RWPE2 (cell line): ENCODE measurements at regions not wholly inside any gene's neighbourhood (a gene's known extent, or its start where the extent isn't known, plus 50 kb on each side); places are given as distances from the start of the nearest gene placed in this dataset.
A peak's percentile ranks its signal among the peaks of the same experiment; 100 is the strongest.

Experiments
- ATAC-seq: fragments of 200-7000 bp; cut with Tn5 transposase; 3 replicates; pipeline ENCODE4 v1.9.1; 2021; ENCODE audit warnings: low read depth
- DNase-seq: peaks from one replicate; pipeline ENCODE4 v3.0.0-alpha.2; 2020; ENCODE audit warnings: low spot score
- H3K27ac ChIP-seq: fragments of 450-650 bp; 2 replicates; pipeline ENCODE4 v1.5.1; 2017; ENCODE audit warnings: mild to moderate bottlenecking; ENCODE audit not compliant: poor library complexity, severe bottlenecking
- H3K27me3 ChIP-seq: fragments of 250-450 bp; sonication (Bioruptor Pico); 2 replicates; pipeline ENCODE4 v1.5.1; 2021; ENCODE audit warnings: mild to moderate bottlenecking, moderate library complexity; ENCODE audit not compliant: insufficient read depth, poor library complexity, severe bottlenecking
- H3K36me3 ChIP-seq: fragments of 250-450 bp; sonication (Bioruptor Pico); 2 replicates; pipeline ENCODE4 v1.5.1; 2020; ENCODE audit warnings: low read depth, mild to moderate bottlenecking, moderate library complexity
- H3K4me1 ChIP-seq: fragments of 250-450 bp; sonication (Bioruptor Pico); 2 replicates; pipeline ENCODE4 v1.5.1; 2021; ENCODE audit warnings: mild to moderate bottlenecking, moderate library complexity; ENCODE audit not compliant: insufficient read depth, poor library complexity, severe bottlenecking
- H3K4me3 ChIP-seq: fragments of 250-450 bp; sonication (Bioruptor Pico); 2 replicates; pipeline ENCODE4 v1.5.1; 2021; ENCODE audit warnings: mild to moderate bottlenecking, moderate library complexity; ENCODE audit not compliant: severe bottlenecking
- H3K9me3 ChIP-seq: fragments of 250-450 bp; sonication (Bioruptor Pico); 2 replicates; pipeline ENCODE4 v1.5.1; 2021; ENCODE audit warnings: mild to moderate bottlenecking, moderate library complexity; ENCODE audit not compliant: severe bottlenecking
- TF ChIP-seq, protein P1 (sequence below): fragments of 450-650 bp; IDR thresholded peaks from one replicate; pipeline ENCODE4 v1.5.1; 2017; ENCODE audit warnings: mild to moderate bottlenecking, moderate library complexity; ENCODE audit not compliant: poor library complexity, severe bottlenecking

DNA sequence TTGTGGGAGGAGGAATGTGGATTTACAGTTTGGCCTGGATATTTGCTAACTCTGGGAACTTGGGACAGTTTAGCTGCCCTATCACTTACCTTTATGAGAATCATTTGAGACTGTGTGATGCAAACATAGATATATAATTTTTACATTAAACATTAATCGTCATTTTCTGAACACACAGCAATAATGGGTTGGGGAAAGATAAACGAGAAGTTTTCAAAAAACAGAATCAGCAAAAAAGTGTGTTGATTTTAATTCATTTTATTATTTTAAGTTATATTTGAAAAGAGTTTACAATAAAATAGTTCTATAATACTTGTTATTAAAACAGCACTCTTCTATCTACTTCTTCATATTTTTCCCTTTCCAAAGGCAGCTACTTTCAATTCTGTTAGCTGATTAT is 813.3 kb downstream of the SLC4A3 start:
- no peaks in the 10 kb centered on the region for H3K9me3 ChIP-seq
- no peaks in the 10 kb centered on the region for H3K36me3 ChIP-seq
- H3K4me1 ChIP-seq, result peaks cover 5% of the 10 kb centered on the region
- DNase-seq, result no peak
- no peak overlapping the region for H3K27ac ChIP-seq
- H3K4me3 ChIP-seq, result no peak overlapping the region
- no peak for ATAC-seq
- H3K27me3 ChIP-seq, result no peaks in the 10 kb centered on the region
- TF ChIP-seq, protein P1, sequence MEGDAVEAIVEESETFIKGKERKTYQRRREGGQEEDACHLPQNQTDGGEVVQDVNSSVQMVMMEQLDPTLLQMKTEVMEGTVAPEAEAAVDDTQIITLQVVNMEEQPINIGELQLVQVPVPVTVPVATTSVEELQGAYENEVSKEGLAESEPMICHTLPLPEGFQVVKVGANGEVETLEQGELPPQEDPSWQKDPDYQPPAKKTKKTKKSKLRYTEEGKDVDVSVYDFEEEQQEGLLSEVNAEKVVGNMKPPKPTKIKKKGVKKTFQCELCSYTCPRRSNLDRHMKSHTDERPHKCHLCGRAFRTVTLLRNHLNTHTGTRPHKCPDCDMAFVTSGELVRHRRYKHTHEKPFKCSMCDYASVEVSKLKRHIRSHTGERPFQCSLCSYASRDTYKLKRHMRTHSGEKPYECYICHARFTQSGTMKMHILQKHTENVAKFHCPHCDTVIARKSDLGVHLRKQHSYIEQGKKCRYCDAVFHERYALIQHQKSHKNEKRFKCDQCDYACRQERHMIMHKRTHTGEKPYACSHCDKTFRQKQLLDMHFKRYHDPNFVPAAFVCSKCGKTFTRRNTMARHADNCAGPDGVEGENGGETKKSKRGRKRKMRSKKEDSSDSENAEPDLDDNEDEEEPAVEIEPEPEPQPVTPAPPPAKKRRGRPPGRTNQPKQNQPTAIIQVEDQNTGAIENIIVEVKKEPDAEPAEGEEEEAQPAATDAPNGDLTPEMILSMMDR, result no peak

GRCh38 chr2:220441404-220441803 is 814.0 kb downstream of the SLC4A3 start:
- no peaks in the 10 kb centered on the region for H3K27me3 ChIP-seq
- peaks cover 5% of the 10 kb centered on the region for H3K4me1 ChIP-seq
- no peaks in the 10 kb centered on the region for H3K9me3 ChIP-seq
- TF ChIP-seq, protein P1, result no peak
- no peak for DNase-seq
- H3K4me3 ChIP-seq, result no peak overlapping the region
- no peak overlapping the region for H3K27ac ChIP-seq
- H3K36me3 ChIP-seq, result no peaks in the 10 kb centered on the region
- ATAC-seq, result no peak

DNA sequence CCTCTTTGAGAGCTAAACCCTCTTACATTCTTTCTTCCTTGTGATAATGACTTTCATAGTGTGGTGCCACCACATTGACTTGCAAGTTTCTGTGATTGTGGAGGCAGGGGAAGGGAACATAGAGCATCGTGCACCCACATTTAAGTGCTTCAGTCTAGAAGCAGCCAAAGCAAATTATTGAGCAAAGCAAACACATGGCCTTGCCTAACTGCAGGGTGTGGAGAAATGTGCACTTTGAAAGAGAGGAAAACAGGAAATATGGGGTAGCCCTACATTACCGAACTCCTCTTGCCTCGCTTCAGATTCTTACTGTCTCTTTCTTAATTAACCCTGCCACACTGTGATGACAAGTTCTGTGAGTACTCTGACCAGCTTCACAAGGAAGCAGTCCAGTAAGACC is 814.6 kb downstream of the SLC4A3 start:
- H3K27me3 ChIP-seq, result no peaks in the 10 kb centered on the region
- H3K4me1 ChIP-seq, result peaks cover 5% of the 10 kb centered on the region
- H3K9me3 ChIP-seq, result no peaks in the 10 kb centered on the region
- ATAC-seq (no peak), DNase-seq (no peak)
- H3K4me3 ChIP-seq, result no peak overlapping the region
- TF ChIP-seq, protein P1, result no peak
- no peak overlapping the region for H3K27ac ChIP-seq
- no peaks in the 10 kb centered on the region for H3K36me3 ChIP-seq

DNA sequence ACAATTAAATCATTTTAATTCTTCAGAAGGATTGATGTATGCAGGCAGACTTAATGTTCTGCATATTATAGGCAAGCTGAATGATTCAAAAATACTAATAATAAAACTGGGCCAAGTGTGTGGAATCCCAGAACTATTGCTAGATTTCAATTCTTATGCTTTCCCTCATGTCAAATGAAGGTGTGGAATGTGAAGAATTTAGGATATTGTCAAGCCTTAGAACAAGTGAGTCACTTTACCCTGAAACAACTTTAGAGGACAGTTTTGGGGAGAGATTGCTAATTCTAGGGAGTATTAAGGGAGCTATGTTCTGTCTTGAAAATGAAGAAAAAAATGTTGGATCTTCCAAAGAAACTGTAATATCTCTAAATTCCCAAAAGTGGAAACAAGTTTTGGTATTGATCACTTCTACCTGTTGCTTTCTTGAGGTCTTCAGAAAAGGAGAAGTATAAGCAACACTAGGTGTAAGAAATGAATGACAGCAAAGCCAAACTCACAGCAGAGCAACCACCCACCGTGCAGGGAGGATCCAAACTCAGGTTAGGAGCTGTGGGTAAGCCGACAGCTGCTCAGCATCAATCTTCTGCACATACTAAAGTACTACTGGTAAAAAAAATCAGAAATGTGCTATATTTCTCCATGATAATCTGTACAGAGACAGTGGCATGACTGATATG is 818.1 kb downstream of the SLC4A3 start:
- Histone ChIP-seq H3K4me3 (no peak overlapping the region), H3K27me3 (no peaks in the 10 kb centered on the region), H3K36me3 (no peaks in the 10 kb centered on the region), H3K27ac (no peak overlapping the region), H3K9me3 (no peaks in the 10 kb centered on the region), H3K4me1 (peaks cover 5% of the 10 kb centered on the region)
- no peak for DNase-seq
- ATAC-seq, result peak; percentile 69
- TF ChIP-seq, protein P1, result no peak

GRCh38 chr2:220446106-220446712 is 818.8 kb downstream of the SLC4A3 start:
- Histone ChIP-seq H3K4me1 (peaks cover 5% of the 10 kb centered on the region), H3K27me3 (no peaks in the 10 kb centered on the region), H3K27ac (no peak overlapping the region), H3K36me3 (no peaks in the 10 kb centered on the region), H3K4me3 (no peak overlapping the region), H3K9me3 (no peaks in the 10 kb centered on the region)
- no peak for ATAC-seq
- DNase-seq, result no peak
- TF ChIP-seq, protein P1, result no peak
